IMR-90 (cell line): ENCODE measurements at regions not wholly inside any gene's neighbourhood (a gene's known extent, or its start where the extent isn't known, plus 50 kb on each side); places are given as distances from the start of the nearest gene placed in this dataset.

Experiments
- ATAC-seq: fragments of 200-7000 bp; cut with Tn5 transposase; 2 replicates; pipeline ENCODE4 v1.9.1; 2020; ENCODE audit warnings: low read depth, mild to moderate bottlenecking, moderate library complexity
- BruUV-seq: library from RNA; stranded (reverse); fragments of 400-500 nt; replicated peaks from 2 replicates; lab custom pipeline; 2021; lab: Mats Ljungman, UMichigan
- CTCF ChIA-PET: fragments of 300-600 bp; formaldehyde crosslinking; extraction: SDS; loops from one replicate; lab custom pipeline; 2021; ENCODE audit warnings: antibody characterized with exemption; lab: Yijun Ruan, JAX
- POLR2A ChIA-PET: fragments of 300-600 bp; sonication (Branson Sonifier 250); formaldehyde crosslinking; loops from one replicate; lab custom pipeline; 2022; ENCODE audit warnings: antibody characterized with exemption; ENCODE audit not compliant: unreplicated experiment; lab: Charles Lee
- DNase-seq: peaks from one replicate; pipeline ENCODE4 v3.0.0; 2013
- H2AFZ ChIP-seq: replicated peaks from 2 replicates; pipeline ENCODE3; 2013; ENCODE audit warnings: low read length, mild to moderate bottlenecking; ENCODE audit not compliant: poor library complexity
- H2AK5ac ChIP-seq: 2 replicates; pipeline ENCODE4 v1.6.1; 2013; ENCODE audit warnings: low read depth, low read length, inconsistent platforms
- H2AK9ac ChIP-seq: replicated peaks from 2 replicates; pipeline ENCODE3; 2013; ENCODE audit warnings: mild to moderate bottlenecking, low read depth, low read length, moderate library complexity; ENCODE audit not compliant: poor library complexity
- H2BK120ac ChIP-seq: 2 replicates; pipeline ENCODE4 v1.6.1; 2013; ENCODE audit warnings: low read depth, low read length, inconsistent platforms
- H2BK15ac ChIP-seq: 3 replicates; pipeline ENCODE4 v1.6.1; 2013; ENCODE audit warnings: low read depth, low read length, inconsistent platforms
- H2BK20ac ChIP-seq: 2 replicates; pipeline ENCODE4 v1.6.1; 2013; ENCODE audit warnings: low read depth, mild to moderate bottlenecking, inconsistent platforms, low read length, moderate library complexity
- H2BK5ac ChIP-seq: 2 replicates; pipeline ENCODE4 v1.6.1; 2013; ENCODE audit warnings: mild to moderate bottlenecking, low read depth, low read length, inconsistent platforms; ENCODE audit not compliant: poor library complexity, severe bottlenecking
- H3K14ac ChIP-seq: replicated peaks from 2 replicates; pipeline ENCODE4 v1.6.1; 2013; ENCODE audit warnings: low read depth, low read length, inconsistent platforms
- H3K18ac ChIP-seq: 2 replicates; pipeline ENCODE4 v1.6.1; 2013; ENCODE audit warnings: low read depth, low read length, control low read depth
- H3K23ac ChIP-seq: 2 replicates; pipeline ENCODE4 v1.6.1; 2013; ENCODE audit warnings: low read depth, low read length, inconsistent platforms
- H3K27ac ChIP-seq: 2 replicates; pipeline ENCODE4 v1.5.1; 2013; ENCODE audit warnings: mild to moderate bottlenecking, control low read depth, low read length; ENCODE audit not compliant: insufficient read depth
- H3K27me3 ChIP-seq: 2 replicates; pipeline ENCODE4 v1.6.1; 2013; ENCODE audit warnings: low read length; ENCODE audit not compliant: control insufficient read depth, insufficient read depth
- H3K36me3 ChIP-seq: 2 replicates; pipeline ENCODE4 v1.6.1; 2013; ENCODE audit warnings: low read length, mixed read lengths; ENCODE audit not compliant: control insufficient read depth, insufficient read depth
- H3K4ac ChIP-seq: 2 replicates; pipeline ENCODE4 v1.6.1; 2013; ENCODE audit warnings: low read depth, low read length, inconsistent platforms
- H3K4me1 ChIP-seq: 2 replicates; pipeline ENCODE4 v1.6.1; 2013; ENCODE audit warnings: low read length, mixed read lengths; ENCODE audit not compliant: control insufficient read depth, insufficient read depth
- H3K4me2 ChIP-seq: 2 replicates; pipeline ENCODE4 v1.6.1; 2013; ENCODE audit warnings: low read depth, mild to moderate bottlenecking, control low read depth, low read length, moderate library complexity
- H3K4me3 ChIP-seq: 2 replicates; pipeline ENCODE4 v1.5.1; 2013; ENCODE audit warnings: low read depth, mild to moderate bottlenecking, control low read depth, low read length, moderate library complexity; ENCODE audit not compliant: insufficient read depth
- H3K56ac ChIP-seq: 2 replicates; pipeline ENCODE4 v1.6.1; 2013; ENCODE audit warnings: low read length, inconsistent platforms; ENCODE audit not compliant: insufficient read depth; ENCODE audit errors: extremely low read depth
- H3K79me1 ChIP-seq, 2 experiments: 2 replicates each; pipeline ENCODE4 v1.6.1; 2013; ENCODE audit warnings: low read length in 2 of 2, inconsistent platforms in 1 of 2, low read depth in 1 of 2
- H3K9ac ChIP-seq: 2 replicates; pipeline ENCODE4 v1.6.1; 2013; ENCODE audit warnings: low read depth, low read length, control low read depth
- H3K9me1 ChIP-seq: 2 replicates; pipeline ENCODE4 v1.6.1; 2013; ENCODE audit warnings: low read length, inconsistent platforms; ENCODE audit not compliant: insufficient read depth
- H3K9me3 ChIP-seq: 2 replicates; pipeline ENCODE4 v1.6.1; 2013; ENCODE audit warnings: low read length; ENCODE audit not compliant: control insufficient read depth, insufficient read depth
- H4K20me1 ChIP-seq: 2 replicates; pipeline ENCODE4 v1.6.1; 2013; ENCODE audit warnings: low read length, inconsistent platforms; ENCODE audit not compliant: insufficient read depth
- H4K5ac ChIP-seq: 2 replicates; pipeline ENCODE4 v1.6.1; 2013; ENCODE audit warnings: mild to moderate bottlenecking, low read depth, low read length, control low read depth
- H4K8ac ChIP-seq, 2 experiments: 2 replicates each; pipeline ENCODE4 v1.6.1; 2013; ENCODE audit warnings: low read depth in 2 of 2, low read length in 2 of 2, control low read depth in 1 of 2, inconsistent platforms in 1 of 2
- H4K91ac ChIP-seq: 2 replicates; pipeline ENCODE4 v1.6.1; 2013; ENCODE audit warnings: low read depth, low read length, inconsistent platforms; ENCODE audit not compliant: insufficient read depth
- BHLHE40 ChIP-seq: fragments of 150-350 bp; IDR thresholded peaks from 2 replicates; pipeline ENCODE4 v1.6.1; 2016; ENCODE audit warnings: mild to moderate bottlenecking, low read depth, low read length
- CEBPB ChIP-seq: IDR thresholded peaks from 2 replicates; pipeline ENCODE4 v1.6.1; 2012; ENCODE audit warnings: low read depth, low read length, improper control_type of control experiment
- CTCF ChIP-seq: conservative IDR thresholded peaks from 2 replicates; pipeline ENCODE4 v1.5.1; 2012; ENCODE audit warnings: mild to moderate bottlenecking, low read depth, low read length, improper control_type of control experiment
- ELK1 ChIP-seq: fragments of 150-350 bp; IDR thresholded peaks from 2 replicates; pipeline ENCODE4 v1.6.1; 2016; ENCODE audit warnings: low read depth, mild to moderate bottlenecking, low read length, moderate library complexity, borderline replicate concordance
- MAFK ChIP-seq: IDR thresholded peaks from 2 replicates; pipeline ENCODE4 v1.6.1; 2012; ENCODE audit warnings: low read depth, low read length, improper control_type of control experiment
- MAZ ChIP-seq: IDR thresholded peaks from 2 replicates; pipeline ENCODE4 v1.6.1; 2012; ENCODE audit warnings: low read depth, mild to moderate bottlenecking, low read length, improper control_type of control experiment, moderate library complexity, borderline replicate concordance
- NFE2L2 ChIP-seq: fragments of 150-350 bp; IDR thresholded peaks from 2 replicates; pipeline ENCODE4 v1.6.1; 2016; ENCODE audit warnings: low read depth, mild to moderate bottlenecking, low read length
- POLR2A ChIP-seq: IDR thresholded peaks from 2 replicates; pipeline ENCODE4 v1.6.1; 2012; ENCODE audit warnings: mild to moderate bottlenecking, low read depth, low read length
- RAD21 ChIP-seq: IDR thresholded peaks from 2 replicates; pipeline ENCODE4 v1.6.1; 2012; ENCODE audit warnings: low read length, improper control_type of control experiment
- USF2 ChIP-seq: fragments of 150-350 bp; IDR thresholded peaks from 2 replicates; pipeline ENCODE4 v1.6.1; 2017; ENCODE audit warnings: mild to moderate bottlenecking, antibody characterized with exemption, low read length, low read depth
- WGBS, 2 experiments: methylation state at CpG; one replicate each; pipeline versions ENCODE4 v1.1.5 to v1.1.7; 2013; ENCODE audit warnings: missing lambda C conversion rate in 2 of 2; ENCODE audit not compliant: insufficient read length in 1 of 2; ENCODE audit errors: extremely low coverage in 2 of 2; 5-methylcytosine and 5-hydroxymethylcytosine counted together
- dilution Hi-C: fragments of 300-500 bp; cut with HindIII; formaldehyde crosslinking; loops from one replicate; pipeline ENCODE4 v1.14.3; 2018; ENCODE audit warnings: low sequenced_read_pairs; ENCODE audit not compliant: unreplicated experiment
- in situ Hi-C: fragments of 300-500 bp; cut with MboI; formaldehyde crosslinking; loops from 3 replicates; pipeline ENCODE4 v1.14.3; 2019; ENCODE audit warnings: low sequenced_read_pairs, inconsistent platforms, mixed read lengths
- intact Hi-C: fragments of 100-400 bp; cut with micrococcal nuclease; formaldehyde crosslinking; loops from 2 replicates; pipeline ENCODE4 v1.10.0; 2022

GRCh38 chr5:166582416-166582815 is 1709.0 kb upstream of the WWC1 start:
- DNase-seq (no peak), ATAC-seq (no peak)
- Histone ChIP-seq H4K91ac (no peak overlapping the region), H2BK120ac (no peak overlapping the region), H3K23ac (no peak overlapping the region), H3K18ac (no peak overlapping the region), H3K36me3 (no peaks in the 10 kb centered on the region), H3K56ac (no peak overlapping the region), H3K79me1 (no peaks in the 10 kb centered on the region), H3K4ac (no peak overlapping the region), H3K4me1 (no peaks in the 10 kb centered on the region), H2BK20ac (no peak overlapping the region), H4K8ac (no peak overlapping the region), H3K9me3 (peaks cover 3% of the 10 kb centered on the region), H2AK9ac (no peak overlapping the region), H4K20me1 (no peaks in the 10 kb centered on the region), H2AK5ac (no peak overlapping the region), H3K14ac (no peak overlapping the region), H2BK15ac (no peak overlapping the region), H3K4me2 (no peak overlapping the region), H3K9me1 (no peaks in the 10 kb centered on the region), H2AFZ (no peak overlapping the region), H3K4me3 (no peak overlapping the region), H3K27ac (no peak overlapping the region), H4K5ac (no peak overlapping the region), H2BK5ac (no peak overlapping the region), H3K27me3 (no peaks in the 10 kb centered on the region), H3K9ac (no peak overlapping the region)
- in situ Hi-C loops = no loop called here
- WGBS, 2 experiments = no CpG with 5 or more reads among the region's 4 CpGs
- ChIA-PET POLR2A (no interaction called here), CTCF (no interaction called here)
- intact Hi-C loops = no loop called here
- dilution Hi-C loops = no loop called here
- TF ChIP-seq MAFK = no peak
- TF ChIP-seq BHLHE40 = no peak
- TF ChIP-seq USF2 = no peak
- TF ChIP-seq NFE2L2 = no peak
- no peak for TF ChIP-seq RAD21
- no peak for TF ChIP-seq ELK1
- no peak for TF ChIP-seq POLR2A
- no peak for TF ChIP-seq CEBPB
- TF ChIP-seq MAZ = no peak
- TF ChIP-seq CTCF = no peak
- no TSS peak for BruUV-seq
